HG03457 (cell line): ENCODE measurements at regions not wholly inside any gene's neighbourhood (a gene's known extent, or its start where the extent isn't known, plus 50 kb on each side); places are given as distances from the start of the nearest gene placed in this dataset.
"Not testable (repeated sequence)": the region's sequence is repeated elsewhere in the genome, so short reads cannot be mapped to it uniquely, and the experiment has no call there.

ENCODE experiments used
- ATAC-seq: cut with Tn5 transposase; IDR thresholded peaks from one replicate; pipeline ENCODE4 v1.9.1; 2021; ENCODE audit warnings: moderate number of reproducible peaks; ENCODE audit not compliant: unreplicated experiment

GRCh38 chr4:20062054-20062453 is 189.7 kb upstream of the SLIT2 start:
- ATAC-seq, result no peak

GRCh38 chr4:20050768-20051167 is 200.9 kb upstream of the SLIT2 start:
- no peak for ATAC-seq

GRCh38 chr4:20049889-20050288 is 201.8 kb upstream of the SLIT2 start:
- no peak for ATAC-seq

DNA sequence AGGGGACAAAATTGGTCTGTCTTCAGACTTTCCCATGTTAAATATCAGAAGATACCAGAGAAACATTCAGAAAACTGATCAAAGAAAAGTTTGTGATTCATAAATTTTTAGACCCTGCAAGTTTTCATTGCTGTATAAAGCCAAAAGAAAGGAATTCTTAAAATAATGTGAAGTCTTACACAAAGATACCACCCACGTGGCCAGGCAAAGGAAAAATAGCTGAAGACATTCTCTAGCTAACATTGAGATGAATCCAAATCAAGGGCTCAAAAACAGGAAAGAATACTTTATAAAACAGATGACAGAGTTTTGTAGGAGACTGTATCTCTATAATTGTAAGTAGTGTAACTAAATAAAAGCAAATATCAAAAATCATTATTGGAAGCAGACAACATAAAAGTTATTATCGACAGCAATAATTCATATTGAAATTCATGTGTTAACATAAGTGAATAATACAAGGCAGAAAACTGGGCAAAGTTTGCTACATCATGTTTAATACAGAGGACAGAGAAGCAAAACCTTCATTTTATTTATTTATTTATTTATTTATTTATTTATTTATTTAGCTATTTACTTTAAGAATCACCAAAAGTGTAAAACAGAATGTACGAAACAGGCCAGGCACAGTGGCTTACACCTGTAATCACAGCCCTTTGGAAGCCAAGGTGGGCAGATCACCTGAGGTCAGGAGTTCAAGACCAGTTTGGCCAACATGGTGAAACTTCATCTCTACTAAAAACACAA is 204.6 kb upstream of the SLIT2 start:
- no peak for ATAC-seq

DNA sequence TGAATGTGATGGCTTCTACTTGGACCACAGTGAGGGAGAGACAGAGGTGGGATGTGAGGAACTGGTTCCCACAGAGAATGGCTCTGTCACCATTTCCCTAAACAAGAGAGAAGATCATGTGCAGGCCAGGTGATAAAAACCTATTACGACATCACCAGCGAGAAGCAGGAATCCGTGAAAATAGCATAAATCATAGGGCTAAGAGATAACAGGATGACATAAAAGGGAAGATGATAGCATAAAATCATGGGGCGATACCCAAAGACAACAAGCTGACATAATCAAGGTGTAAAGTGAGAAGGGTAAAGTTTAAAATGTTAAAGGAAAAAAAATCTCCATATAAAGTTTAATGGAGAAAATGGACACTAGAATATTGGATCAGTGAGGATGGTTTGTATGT is 205.5 kb upstream of the SLIT2 start:
- ATAC-seq, result no peak

GRCh38 chr4:20044966-20045365 is 206.7 kb upstream of the SLIT2 start:
- ATAC-seq, result no peak

GRCh38 chr4:20044502-20044911 is 207.2 kb upstream of the SLIT2 start:
- no peak for ATAC-seq

DNA sequence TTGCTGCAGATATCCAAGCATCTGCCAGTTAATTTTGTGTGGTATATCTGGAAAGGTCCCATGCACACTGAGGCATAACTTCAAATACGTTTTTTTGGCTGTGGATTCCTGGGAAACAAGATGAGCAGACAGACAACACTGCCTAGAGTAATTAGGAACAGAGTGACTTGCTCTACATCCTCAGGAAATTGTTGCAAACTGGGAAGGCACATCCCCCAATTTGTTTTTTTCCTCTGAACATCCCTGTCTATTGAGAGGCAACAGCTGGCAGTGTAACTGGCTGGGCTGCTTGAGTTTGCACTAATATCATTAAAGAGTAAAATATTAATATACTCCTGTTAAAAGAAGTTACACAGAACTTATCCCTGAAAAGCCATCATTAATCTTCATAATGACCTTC is 207.7 kb upstream of the SLIT2 start:
- ATAC-seq, result no peak

GRCh38 chr4:20042769-20043168 is 208.9 kb upstream of the SLIT2 start:
- ATAC-seq, result no peak

DNA sequence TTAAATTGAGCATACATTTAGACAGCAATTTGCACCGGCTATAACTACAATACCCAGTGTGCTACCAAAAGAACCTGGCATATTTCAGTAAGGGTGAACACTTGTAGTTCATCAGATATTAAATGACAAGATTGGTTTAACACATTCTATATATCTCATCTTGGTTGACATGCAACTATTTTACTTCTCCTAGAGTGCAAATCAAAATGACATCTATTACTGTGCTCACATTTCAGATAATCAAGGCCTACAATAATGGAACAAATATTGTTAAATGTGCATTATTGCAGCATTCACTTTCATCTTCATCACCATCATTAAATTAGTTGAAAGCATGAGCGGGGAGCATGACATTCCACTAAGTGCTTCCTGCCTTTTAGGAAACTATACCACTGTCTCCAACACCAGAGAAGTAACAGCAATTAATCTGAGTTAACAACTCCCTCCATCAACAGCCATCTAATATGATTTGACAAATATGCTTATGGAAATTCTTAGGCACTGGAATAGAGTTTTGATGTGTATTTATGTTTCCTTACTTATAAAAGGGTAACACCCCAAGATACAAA is 209.8 kb upstream of the SLIT2 start:
- no peak for ATAC-seq

DNA sequence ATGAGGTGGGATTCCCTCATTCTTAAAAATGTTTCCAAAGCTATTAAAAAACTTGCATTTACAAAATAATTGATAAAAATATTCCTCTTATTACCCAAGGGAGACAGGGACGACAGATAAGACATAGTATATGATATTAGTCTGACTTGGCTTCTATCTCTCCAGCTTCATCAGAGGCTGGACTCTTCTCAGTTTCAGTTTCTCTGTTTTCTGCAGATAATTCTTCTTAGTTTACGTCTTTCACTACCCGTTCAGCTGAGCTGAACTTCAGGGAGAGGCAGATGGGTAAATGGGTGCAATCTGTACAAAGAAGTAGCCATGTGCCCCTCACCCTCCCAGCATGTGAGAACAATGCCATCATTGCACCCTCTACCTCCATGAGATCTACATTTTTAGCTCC is 214.0 kb upstream of the SLIT2 start:
- no peak for ATAC-seq

- no peak for ATAC-seq
Observed at GRCh38 chr4:20030108-20030507, 221.6 kb upstream of the SLIT2 start.

DNA sequence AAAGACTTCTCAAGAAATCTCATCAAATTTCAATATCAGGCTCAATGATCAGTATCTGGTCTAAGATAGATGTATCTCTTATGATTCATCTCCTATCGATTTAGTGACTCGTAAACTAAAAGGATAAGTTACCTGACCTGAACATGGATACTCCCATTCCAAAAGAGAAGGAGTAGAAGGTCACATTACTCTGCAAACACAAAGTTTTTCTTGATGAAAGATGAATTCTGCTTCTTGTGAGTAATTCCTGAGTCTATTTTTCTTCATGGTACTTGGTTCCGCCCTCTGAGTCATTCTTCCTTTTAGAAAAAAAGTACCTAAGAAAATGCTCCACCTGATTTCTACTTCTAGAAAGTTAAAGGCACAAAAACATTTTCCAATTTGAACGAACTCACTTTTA is 223.1 kb upstream of the SLIT2 start:
- ATAC-seq, result no peak

- ATAC-seq, result no peak
Observed at GRCh38 chr4:20026456-20026855, 225.2 kb upstream of the SLIT2 start.

DNA sequence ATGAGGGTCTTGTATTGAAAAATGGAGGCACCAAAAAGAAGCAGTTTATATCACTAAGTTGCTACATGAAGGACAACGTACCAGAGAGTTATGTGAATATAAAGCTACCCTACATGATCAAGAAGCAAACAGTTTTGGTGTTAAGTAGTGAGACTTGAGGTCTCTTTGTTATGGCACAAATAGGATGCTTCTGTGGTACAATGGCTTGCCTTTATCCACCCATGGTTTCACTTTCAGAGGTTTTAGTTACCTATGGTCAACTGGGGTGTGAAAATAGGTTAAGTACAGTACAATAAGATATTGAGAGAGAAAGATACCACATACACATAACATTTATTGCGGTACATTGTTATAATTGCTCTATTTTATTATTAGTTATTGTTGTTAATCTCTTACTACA is 229.2 kb upstream of the SLIT2 start:
- ATAC-seq, result no peak

DNA sequence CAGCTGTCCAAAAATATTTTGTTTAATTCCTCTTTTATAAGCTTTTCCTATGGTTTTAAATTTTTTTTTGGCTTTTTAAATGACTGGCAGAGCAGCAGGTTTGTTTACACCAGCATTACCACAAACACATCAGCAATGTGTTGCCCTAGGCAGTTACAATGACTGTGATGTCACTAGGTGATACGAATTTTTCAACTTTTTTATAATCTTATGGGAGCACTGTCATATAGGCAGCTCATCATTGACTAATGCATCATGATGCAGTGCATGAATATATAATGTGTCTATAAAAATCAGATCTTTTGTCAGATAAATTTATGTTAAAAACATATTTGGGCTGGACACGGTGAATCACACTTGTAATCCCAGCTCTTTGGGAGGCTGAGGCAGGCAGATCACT is 231.6 kb upstream of the SLIT2 start:
- no peak for ATAC-seq

DNA sequence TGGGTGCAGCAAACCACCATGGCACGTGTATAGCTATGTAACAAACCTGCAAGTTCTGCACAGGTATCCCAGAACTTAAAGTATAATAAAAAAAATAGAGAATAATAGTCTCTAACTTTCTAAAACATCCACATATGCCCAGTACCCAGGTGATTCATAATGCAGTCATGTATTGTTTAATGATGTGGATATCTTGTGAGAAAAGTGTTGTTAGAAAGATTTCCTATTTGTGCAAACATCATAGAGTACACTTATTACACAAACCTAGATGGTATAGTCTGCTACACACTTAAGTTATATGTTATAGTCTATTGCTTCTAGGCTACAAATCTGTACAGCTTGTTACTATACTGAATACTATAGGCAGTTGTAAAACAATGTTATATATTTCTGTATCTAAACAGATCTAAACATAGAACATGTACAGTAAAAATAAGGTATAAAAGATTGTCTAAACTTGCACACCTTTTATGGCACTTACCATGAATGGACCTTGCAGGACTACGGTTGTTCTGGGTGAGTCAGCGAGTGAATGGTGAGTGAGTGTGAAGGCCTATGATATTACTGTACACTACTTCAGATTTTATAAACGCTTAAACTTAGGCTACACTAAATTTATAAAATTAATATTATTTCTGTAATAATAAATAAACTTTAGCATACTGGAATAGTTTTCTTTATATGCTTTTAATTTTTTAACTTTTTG is 232.2 kb upstream of the SLIT2 start:
- ATAC-seq, result no peak

- ATAC-seq, result no peak
Observed at GRCh38 chr4:20017777-20018115, 234.0 kb upstream of the SLIT2 start.

GRCh38 chr4:20017070-20017776 is 234.5 kb upstream of the SLIT2 start:
- no peak for ATAC-seq

DNA sequence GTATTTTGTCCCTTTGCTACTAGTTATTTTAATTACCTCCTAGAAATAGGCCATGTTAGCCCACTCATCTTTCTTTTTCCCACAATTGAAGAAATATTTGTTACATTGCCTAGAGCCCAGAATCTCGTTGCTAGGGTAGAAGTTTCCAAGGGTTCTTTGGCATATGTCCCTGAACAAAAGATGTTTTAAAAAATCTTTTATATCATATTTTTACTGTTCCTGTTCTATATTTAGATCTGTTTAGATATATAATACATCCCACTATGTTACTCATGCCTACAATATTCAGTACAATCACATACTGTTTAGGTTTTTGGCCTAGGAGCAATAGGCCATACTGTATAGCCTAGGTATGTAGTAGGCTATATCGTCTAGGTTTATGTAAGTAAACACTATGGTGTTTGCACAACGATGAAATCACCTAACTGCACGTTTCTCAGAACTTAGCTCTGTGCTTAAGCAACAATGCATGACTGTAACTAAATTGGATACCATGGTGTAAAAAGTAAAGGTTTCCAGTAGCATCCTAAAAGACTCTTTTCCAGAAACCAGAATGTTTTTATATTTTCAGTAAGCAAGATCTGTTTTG is 236.0 kb upstream of the SLIT2 start:
- no peak for ATAC-seq

- not testable (repeated sequence) for ATAC-seq
Observed at GRCh38 chr4:20003836-20004558, 247.7 kb upstream of the SLIT2 start.
